ENCODE measurements at regions not wholly inside any gene's neighbourhood (a gene's known extent, or its start where the extent isn't known, plus 50 kb on each side); places are given as distances from the start of the nearest gene placed in this dataset.

DNA sequence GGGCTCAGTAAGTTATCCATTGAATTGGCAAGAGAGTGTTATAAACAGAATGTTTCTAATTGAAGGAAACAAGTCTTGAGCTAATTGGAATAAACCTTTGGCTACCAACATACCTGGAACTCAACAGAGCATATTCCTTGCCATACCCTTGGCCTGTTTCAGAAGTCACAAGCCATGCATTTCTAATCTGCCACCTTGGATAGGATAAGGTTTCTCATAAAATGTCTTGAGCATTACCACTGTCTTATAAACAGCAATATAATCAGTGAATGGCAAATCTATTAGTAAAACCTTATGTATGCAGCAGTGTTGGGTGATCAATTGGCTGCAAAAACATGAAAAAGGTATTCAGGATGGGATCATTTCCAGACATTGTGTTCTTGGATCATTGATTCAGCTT is 765.2 kb upstream of the SEL1L start:
- no peak overlapping the region for H3K4me3 ChIP-seq (ENCODE audit: control insufficient read depth, low read depth, low read length)
- TF ChIP-seq, protein P1, sequence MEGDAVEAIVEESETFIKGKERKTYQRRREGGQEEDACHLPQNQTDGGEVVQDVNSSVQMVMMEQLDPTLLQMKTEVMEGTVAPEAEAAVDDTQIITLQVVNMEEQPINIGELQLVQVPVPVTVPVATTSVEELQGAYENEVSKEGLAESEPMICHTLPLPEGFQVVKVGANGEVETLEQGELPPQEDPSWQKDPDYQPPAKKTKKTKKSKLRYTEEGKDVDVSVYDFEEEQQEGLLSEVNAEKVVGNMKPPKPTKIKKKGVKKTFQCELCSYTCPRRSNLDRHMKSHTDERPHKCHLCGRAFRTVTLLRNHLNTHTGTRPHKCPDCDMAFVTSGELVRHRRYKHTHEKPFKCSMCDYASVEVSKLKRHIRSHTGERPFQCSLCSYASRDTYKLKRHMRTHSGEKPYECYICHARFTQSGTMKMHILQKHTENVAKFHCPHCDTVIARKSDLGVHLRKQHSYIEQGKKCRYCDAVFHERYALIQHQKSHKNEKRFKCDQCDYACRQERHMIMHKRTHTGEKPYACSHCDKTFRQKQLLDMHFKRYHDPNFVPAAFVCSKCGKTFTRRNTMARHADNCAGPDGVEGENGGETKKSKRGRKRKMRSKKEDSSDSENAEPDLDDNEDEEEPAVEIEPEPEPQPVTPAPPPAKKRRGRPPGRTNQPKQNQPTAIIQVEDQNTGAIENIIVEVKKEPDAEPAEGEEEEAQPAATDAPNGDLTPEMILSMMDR (IDR thresholded peaks at IDR 0.05; ENCODE audit: control insufficient read depth, insufficient read depth, low read depth, low read length, missing control alignments): no peak
- no peak for DNase-seq (ENCODE audit: low read depth)

DNA sequence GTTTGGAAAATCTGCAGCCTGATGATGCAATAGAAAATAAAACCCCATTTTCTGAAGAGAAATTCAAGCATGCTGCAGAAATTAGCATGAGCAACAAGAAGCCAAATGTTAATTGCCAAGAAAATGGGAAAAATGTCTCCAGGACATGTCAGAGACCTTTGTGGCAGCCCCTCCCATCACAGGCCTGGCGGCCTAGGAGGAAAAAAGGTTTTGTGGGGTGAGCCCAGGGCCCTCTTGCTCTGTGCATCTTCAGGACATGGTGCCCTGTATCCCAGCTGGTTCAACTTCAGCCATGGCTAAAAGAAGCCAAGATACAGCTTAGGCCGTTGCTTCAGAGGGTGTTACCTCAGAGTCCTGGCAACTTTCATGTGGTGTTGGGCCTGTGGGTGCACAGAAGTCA is 775.5 kb upstream of the SEL1L start:
- TF ChIP-seq, protein P1 (IDR thresholded peaks at IDR 0.05; ENCODE audit: control insufficient read depth, insufficient read depth, low read depth, low read length, missing control alignments): no peak
- no peak for DNase-seq (ENCODE audit: low read depth)
- H3K4me3 ChIP-seq (ENCODE audit: control insufficient read depth, low read depth, low read length): no peak overlapping the region

DNA sequence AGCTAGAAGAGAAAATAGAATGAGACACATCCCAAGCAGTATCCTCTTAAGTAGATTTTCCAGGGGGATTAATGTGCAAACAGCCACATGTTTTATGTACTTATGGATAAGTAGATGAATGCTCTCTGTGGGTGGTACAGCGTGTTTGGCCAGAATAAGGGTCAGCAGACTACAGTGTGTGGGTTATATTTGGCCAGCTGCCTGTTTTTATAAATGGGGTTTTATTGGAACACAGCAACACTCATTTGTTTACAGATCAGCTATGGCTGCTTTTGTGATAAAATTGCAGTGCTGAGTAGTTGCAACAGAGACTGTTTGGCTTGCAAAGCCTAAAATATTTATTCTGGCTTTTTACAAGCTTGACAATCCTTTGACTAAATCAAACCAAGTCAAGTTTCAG is 780.2 kb upstream of the SEL1L start:
- H3K4me3 ChIP-seq (ENCODE audit: control insufficient read depth, low read depth, low read length): no peak overlapping the region

DNA sequence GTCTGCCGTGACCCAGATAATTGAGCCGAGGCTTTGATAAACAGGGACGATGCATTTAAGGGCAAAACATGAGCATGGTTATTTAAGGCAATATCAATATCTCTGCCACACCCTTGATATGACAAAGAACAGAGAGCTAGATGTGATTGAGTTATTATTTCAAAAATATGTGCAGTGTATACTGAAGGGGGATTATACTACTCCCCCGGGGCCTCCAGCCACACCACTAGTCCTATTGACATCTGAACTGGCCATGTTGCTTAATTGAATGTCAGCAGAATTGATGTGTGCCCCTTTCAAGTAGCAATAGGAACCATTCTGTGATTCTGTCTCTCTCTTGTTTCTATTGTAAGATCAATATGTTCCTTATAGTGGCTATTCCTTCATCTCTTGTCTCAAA is 794.8 kb upstream of the SEL1L start:
- TF ChIP-seq, protein P1 (IDR thresholded peaks at IDR 0.05; ENCODE audit: control insufficient read depth, insufficient read depth, low read depth, low read length, missing control alignments): no peak
- H3K4me3 ChIP-seq (ENCODE audit: control insufficient read depth, low read depth, low read length): no peak overlapping the region
- no peak for DNase-seq (ENCODE audit: low read depth)

More for the DNA sequence above, 780.2 kb upstream of the SEL1L start:
- TF ChIP-seq, protein P1 (IDR thresholded peaks at IDR 0.05; ENCODE audit: control insufficient read depth, insufficient read depth, low read depth, low read length, missing control alignments): no peak
- no peak for DNase-seq (ENCODE audit: low read depth)

DNA sequence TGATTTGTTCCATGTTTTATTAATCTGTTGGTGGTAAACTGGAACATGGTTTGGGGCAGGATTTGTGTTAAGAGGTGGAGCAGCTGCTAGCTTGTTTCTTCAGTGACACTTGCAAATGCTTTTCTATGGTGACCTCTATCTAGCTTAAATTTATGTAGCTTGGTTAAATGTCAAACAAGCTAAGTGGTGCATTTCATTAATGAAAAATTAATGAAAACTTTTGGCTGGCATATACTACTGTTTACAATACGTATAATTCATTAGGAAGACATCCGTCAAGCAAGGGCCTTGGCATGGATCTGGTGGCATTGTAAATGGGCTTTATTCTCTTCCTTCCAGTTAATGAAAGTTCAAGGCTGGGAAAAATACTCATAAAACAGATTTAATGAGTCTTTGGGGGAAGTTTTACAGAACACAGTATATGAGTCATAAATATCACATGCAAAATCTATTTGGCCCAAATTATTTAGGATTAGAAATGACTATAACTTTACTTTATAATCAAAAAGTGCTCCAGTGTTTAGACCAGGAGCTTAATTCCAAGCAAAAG is 807.7 kb upstream of the SEL1L start:
- H3K4me3 ChIP-seq (ENCODE audit: control insufficient read depth, low read depth, low read length): no peak overlapping the region
- DNase-seq (ENCODE audit: low read depth): no peak
- TF ChIP-seq, protein P1 (IDR thresholded peaks at IDR 0.05; ENCODE audit: control insufficient read depth, insufficient read depth, low read depth, low read length, missing control alignments): no peak

DNA sequence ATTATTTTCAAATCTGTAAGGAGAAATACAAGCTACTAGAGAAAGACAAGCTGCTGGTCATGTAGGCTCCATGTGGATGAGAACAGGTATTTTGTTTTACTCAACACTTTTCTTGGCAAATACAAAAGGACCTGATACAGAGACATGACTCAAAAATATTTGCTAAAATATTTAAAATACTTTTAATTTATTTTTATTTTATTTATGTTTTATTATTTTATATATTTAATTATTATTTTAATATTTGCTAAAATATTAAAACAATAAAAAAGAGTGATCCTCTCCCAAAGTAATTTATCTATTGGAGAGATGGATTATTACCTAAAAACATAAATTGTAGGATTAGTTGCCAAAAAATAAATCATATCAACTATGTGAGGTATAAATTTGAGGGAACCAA is 808.9 kb upstream of the SEL1L start:
- H3K4me3 ChIP-seq (ENCODE audit: control insufficient read depth, low read depth, low read length): no peak overlapping the region
- no peak for DNase-seq (ENCODE audit: low read depth)
- TF ChIP-seq, protein P1 (IDR thresholded peaks at IDR 0.05; ENCODE audit: control insufficient read depth, insufficient read depth, low read depth, low read length, missing control alignments): no peak

DNA sequence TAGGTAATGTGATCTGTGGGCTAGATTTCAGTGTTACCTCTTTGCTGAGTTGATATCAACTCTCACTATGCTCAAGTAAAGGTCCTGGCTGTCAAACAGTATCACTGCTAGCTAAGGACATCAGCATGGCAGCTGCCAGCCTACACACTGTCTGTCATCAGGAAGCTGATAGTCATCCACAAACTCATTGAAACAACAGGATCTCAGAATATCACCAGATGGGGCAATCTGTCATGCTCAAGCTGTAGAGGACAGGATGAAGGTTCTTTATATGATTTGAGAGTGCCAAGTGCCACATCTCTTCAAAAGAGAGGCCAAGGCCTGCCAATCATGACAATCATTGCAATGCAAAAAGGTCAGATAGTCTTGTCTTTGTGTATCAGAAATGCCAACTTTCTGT is 811.5 kb upstream of the SEL1L start:
- TF ChIP-seq, protein P1 (IDR thresholded peaks at IDR 0.05; ENCODE audit: control insufficient read depth, insufficient read depth, low read depth, low read length, missing control alignments): no peak
- no peak overlapping the region for H3K4me3 ChIP-seq (ENCODE audit: control insufficient read depth, low read depth, low read length)
- no peak for DNase-seq (ENCODE audit: low read depth)
